Activated CD4-positive, CD25-positive, alpha-beta regulatory T cell treated with anti-CD3 and anti-CD28 coated beads, Interleukin-2, amount 50 U/mL, for 16 hours (primary cell): ENCODE measurements at regions not wholly inside any gene's neighbourhood (a gene's known extent, or its start where the extent isn't known, plus 50 kb on each side); places are given as distances from the start of the nearest gene placed in this dataset.
A peak's percentile ranks its signal among the peaks of the same experiment; 100 is the strongest.
"Not testable (repeated sequence)": the region's sequence is repeated elsewhere in the genome, so short reads cannot be mapped to it uniquely, and the experiment has no call there.

Experiments used
- DNase-seq: peaks from one replicate; pipeline ENCODE4 v3.0.0-alpha.2; 2020; ENCODE audit warnings: low read depth, low spot score

- DNase-seq = no peak
Observed at GRCh38 chr20:29687438-29687837, 1570.0 kb upstream of the DEFB115 start.

- DNase-seq = peak; percentile 10
Observed at GRCh38 chr20:29689411-29690225, 1567.8 kb upstream of the DEFB115 start.

DNA sequence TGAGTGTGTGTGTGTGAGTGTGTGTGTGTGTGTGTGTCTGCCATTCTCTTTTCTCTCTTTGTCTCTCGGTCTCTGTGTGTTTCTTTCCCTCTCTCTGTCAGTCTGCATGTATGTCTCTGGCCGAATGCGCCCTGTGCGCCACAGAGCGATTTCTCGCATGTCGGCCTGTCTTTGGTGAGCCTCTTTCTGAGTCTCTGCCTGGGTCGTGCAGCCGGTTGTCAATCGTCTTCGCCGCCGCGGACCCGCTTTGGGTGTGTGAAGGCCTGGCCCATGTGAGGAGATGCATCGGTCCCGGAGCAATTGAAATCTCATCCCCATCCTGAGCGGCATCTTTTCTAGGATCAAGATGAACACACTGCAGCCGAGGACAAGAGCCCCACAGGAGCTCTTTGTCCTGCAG, 1567.2 kb upstream of the DEFB115 start:
- no peak for DNase-seq

- DNase-seq = no peak
Observed at GRCh38 chr20:29740601-29740950, 1516.9 kb upstream of the DEFB115 start.

DNA sequence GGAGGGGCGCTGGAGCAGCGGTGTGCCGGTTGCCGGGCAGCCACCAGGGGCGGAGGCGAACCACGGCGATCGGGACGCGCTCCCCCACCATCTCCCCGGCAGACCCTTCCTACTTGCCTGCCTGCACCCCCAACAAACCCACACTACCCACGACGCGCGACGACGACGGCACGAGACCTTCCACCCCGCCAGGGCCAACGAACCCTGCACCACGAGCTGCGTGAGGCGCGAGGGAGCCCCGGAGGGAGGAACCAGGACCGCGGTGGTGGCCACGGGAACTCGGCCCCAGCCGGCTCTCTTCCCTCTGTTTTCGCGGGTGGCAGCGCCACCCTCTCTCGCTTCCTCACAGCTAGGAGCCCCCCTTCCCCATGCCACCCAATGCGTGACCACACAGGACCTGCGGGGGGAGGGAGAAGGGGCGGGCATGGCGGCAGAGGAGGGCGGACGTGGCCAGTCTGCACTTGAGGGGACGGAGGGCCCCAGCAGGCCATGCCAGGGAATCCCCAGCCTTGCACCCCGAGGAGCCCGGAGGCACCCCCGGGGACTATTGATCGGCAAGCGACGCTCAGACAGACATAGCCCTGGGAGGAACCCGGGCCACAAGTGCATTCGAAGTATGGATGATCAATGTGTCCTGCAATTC, 1516.4 kb upstream of the DEFB115 start:
- DNase-seq = no peak

GRCh38 chr20:29741594-29741893, 1515.9 kb upstream of the DEFB115 start:
- no peak for DNase-seq

DNA sequence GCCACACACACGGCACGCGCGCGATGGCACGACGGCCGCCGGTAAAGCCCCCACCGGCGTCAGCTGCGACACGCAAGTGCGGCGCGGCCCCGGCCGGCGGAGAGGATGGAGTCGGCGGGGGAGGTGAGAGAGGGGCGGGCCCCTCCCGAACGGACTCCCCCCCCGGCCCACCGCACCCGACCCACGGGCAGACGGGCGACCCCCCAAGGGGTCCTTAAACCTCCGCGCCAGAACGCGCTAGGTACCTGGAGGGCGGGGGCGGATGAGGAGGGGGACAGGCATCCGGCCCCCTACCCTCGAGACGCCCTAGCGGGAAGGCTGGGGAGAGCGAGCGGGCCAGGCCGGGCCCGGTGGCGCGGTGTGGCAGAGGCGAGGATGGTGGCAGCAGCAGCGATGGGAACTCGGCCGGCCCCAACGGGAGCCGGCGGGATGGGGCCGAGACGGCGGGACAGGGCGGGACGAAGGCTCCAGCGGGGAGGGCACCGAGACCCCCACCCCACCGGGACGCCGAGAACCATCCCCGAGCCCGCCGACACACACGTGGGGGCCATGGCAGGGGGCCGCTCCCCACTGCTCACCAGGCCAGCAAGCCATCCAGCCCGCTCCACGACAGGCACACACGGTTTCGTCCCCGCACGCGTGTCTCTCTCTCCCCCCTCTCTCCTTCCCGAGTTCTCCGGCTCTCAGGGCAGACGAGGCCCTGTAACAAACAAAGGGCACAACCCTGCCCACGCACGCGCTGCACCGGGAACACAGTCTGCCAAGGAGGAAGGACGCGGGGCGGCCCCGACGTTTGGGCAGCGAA, 1515.4 kb upstream of the DEFB115 start:
- no peak for DNase-seq

GRCh38 chr20:29742699-29743100, 1514.8 kb upstream of the DEFB115 start:
- no peak for DNase-seq

DNA sequence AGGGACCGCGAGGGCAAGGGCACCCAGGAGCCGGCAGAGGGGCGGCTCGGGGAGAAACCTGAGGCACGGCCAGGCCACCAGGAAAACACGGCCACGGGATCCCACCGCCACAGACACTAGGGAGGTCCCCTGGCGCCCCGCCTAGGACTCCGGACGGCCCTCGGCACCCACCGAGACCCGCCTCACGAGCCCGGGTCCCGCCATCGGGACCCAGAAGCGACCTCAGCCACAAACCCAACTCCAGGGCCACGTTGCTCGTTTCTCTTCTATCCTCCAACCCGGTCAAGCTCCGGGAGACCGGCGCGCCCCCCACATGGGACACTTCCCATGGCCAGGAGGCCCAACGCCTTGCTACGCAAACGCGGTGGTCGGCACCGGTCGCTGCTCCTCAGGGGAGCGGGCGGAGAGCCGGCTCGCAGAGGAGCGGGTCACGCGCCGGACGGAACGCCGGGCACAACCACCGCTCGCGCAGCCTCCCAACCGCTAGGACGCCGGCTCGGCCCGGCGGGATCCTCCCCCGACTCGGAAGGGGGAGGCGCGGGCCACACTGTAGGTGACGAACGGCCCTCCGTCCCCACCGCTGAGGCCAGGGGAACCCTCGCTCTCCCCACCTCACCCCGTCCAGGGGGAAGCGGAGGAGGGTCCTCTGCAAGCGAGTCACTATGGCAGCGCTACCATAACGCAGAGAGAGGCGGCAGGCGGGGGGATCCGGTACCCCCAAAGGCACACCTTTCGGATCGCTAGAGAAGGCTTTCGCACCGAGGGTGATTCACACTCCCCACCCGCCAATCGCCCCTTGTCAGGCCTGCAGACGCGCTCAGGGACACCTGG, 1514.1 kb upstream of the DEFB115 start:
- DNase-seq = no peak

- DNase-seq = no peak
Observed at GRCh38 chr20:29744071-29744470, 1513.4 kb upstream of the DEFB115 start.

GRCh38 chr20:29745534-29746245, 1511.8 kb upstream of the DEFB115 start:
- DNase-seq = not testable (repeated sequence)

DNA sequence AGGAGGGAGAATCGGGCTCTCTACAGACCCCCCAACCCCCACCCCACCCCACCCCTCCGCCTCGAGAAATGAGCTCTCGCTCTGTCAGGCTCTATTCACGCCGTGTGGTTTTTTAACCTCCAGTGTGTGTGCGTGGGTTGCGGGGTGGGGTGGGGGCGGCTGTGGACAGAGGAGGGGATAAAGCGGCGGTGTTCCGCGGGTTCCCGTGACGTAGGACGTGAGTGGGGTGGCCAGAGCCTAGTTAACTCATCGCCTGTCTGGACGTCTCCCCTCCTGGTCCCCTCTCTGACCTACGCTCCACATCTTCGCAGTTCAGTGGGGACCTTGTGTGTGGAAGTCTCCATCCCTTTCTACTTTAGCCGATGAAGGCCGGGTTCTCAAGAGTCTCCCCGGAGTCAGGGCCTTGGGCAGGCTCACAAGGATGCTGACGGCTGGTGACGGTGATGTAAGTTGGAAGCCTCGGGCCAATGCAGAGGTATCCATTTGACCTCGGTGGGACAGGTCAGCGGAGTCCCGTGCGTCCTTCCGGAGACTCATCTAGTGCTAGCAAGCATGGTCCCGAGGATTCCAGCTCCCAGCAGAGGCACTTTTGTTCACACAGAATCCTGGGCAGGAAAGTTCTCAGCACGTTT, 1507.1 kb upstream of the DEFB115 start:
- DNase-seq = no peak

- not testable (repeated sequence) for DNase-seq
Observed at GRCh38 chr20:29752644-29753425, 1504.6 kb upstream of the DEFB115 start.

DNA sequence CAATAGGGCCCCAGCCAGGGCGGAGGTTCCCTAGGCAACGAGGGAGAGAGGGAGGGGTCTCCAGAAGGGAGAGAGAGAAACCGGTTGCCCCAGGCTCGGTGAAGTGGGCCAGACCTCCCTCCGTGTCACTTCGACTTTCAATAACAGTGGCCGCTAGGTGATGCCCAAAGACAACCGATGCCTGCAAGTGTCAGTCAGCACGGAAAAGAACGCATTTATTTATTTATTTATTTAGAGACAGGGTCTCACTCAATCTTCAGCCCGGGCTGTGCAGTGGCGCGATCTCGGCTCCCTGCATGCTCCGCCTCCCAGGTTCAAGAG, 1504.1 kb upstream of the DEFB115 start:
- DNase-seq = not testable (repeated sequence)

DNA sequence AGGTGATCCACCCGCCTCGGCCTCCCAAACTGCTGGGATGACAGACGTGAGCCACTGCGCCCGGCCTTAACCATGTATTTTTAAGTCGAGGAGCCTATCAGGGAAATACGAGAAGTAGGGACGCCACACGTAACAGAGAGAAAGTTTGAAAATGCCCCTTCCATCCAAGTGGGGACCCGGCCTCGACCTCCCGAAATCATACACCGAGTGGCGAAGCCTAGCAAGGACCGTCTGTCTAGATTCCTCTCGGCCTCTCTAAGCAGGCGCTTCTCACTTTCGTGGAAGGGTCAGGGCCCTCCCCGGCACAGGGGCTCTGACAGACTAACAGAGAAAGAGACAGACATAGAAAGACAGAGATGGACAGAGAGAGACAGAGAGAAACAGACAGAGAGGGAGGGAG, 1503.6 kb upstream of the DEFB115 start:
- DNase-seq = not testable (repeated sequence)

DNA sequence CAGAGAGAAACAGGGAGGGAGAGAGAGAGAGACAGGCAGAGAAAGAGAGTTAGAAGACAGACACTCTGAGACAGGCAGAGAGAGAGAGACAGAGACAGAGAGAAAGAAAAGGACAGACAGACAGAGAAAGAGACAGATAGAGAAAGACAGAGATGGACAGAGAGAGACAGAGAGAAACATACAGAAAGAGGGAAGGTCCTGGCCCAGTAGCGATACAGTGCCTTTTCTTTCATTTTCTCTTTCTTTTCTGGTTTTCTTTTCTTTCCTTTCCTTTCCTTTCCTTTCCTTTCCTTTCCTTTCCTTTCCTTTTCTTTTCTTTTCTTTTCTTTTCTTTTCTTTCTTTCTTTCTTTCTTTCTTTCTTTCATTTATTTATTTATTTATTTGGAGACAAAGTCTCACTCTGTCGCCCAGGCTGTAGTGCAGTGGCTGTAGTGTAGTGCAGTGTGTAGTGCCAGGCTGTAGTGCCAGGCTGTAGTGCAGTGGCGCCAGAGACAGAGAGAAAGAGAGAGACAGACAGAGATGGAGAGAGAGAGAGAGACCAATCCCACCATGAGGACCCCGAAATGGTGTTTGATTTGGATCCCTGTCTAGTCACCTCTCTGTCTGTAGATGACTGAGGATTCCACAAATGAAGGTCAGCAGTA, 1501.5 kb upstream of the DEFB115 start:
- not testable (repeated sequence) for DNase-seq

DNA sequence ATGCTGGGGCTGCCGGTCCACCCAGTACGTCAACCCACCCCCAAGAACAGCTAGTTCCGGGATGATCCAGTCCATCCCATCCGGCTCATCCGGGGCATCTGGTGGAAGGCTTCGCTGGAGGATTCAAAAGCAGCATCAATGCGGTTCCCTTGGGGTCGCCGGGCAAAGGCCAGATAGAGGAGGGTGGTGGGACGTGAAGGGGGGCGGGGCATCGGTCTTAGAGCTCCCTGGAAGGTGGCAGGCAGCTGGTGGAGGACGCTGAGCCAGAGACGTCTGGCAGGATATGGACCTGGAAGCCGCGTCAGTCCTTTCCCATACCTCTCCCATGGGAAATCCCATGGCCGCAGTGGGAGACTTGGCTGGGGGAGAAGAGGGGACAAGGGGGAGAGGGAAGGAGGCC, 1500.8 kb upstream of the DEFB115 start:
- no peak for DNase-seq

DNA sequence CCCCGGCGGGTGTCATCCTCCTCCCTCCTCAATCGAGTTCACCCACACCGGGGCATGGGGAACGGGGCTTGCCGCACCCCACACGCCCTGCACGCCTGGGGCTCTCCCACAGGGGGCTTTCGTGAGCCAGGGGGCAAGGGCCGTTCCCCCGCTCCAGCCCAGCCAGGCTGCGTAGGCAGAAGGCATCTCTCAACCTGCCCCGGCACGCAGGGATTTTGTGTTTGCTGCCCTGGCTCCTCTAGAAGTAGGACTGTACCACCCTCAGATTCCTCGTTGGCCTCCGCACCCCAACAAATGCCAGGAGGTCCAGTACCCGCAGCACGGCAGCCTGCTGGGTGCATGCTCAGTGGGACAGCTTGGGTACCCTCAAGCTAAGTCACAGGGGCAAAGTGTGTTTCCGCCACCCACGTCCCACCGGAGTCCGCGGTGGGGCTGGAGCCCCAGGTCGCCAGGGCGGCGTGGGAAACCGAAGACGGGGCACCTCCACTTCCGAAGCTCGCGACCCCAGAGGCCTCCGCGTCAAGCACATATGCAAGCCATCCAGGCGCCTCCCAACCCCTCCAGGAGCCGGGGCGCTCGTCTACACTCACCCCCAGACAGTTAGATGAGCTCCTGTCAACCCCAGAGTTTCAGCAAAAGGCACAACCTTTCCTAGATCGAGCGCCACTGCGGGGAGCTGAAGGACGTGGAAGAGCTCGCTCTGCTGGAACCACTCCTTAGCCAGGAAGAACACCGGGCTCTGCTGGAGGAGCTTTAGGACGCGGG, 1495.7 kb upstream of the DEFB115 start:
- DNase-seq = not testable (repeated sequence)

DNA sequence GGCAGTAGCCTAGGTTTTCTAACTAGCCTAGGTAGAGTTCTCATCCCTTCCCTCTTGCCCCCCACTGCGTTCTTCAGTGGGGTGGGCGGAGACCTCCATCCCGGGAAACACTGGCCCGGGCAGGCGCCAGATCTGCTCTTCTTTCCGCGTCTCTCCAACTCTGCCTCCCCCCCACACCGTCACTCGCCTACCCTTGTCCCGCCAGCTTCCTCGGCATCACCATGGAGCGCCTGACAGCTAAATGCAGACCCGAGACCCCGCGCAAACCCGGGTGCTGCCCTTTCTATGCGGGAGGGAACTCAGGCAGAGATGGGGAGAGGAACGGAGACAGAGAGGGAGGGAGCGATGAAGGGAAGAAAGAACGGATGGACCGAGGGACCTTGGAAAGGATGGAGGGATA, 1494.8 kb upstream of the DEFB115 start:
- no peak for DNase-seq
